Subcutaneous abdominal adipose tissue (tissue), 5 donors: ENCODE measurements at regions not wholly inside any gene's neighbourhood (a gene's known extent, or its start where the extent isn't known, plus 50 kb on each side); places are given as distances from the start of the nearest gene placed in this dataset.

Experiments
- H3K27ac ChIP-seq: one replicate; pipeline ENCODE4 v1.7.0; 2013; ENCODE audit warnings: low read depth, mild to moderate bottlenecking, inconsistent platforms, low read length, moderate library complexity
- H3K27me3 ChIP-seq, 5 donors: one replicate each; pipeline ENCODE4 v1.7.0; 2013; ENCODE audit warnings: low read length in 5 of 5, inconsistent platforms in 1 of 5; ENCODE audit not compliant: control insufficient read depth in 5 of 5, insufficient read depth in 4 of 5
- H3K36me3 ChIP-seq, 5 donors: one replicate each; pipeline ENCODE4 v1.7.0; 2013; ENCODE audit warnings: low read length in 5 of 5; ENCODE audit not compliant: control insufficient read depth in 5 of 5, insufficient read depth in 5 of 5
- H3K4me1 ChIP-seq, 5 donors: one replicate each; pipeline ENCODE4 v1.7.0; 2013; ENCODE audit warnings: low read length in 5 of 5, mild to moderate bottlenecking in 3 of 5, moderate library complexity in 1 of 5; ENCODE audit not compliant: control insufficient read depth in 5 of 5, insufficient read depth in 5 of 5
- H3K4me3 ChIP-seq, 5 donors: one replicate each; pipeline ENCODE4 v1.7.0; 2013; ENCODE audit warnings: low read length in 5 of 5, low read depth in 1 of 5
- H3K9ac ChIP-seq, 5 donors: one replicate each; pipeline ENCODE4 v1.7.0; 2013; ENCODE audit warnings: low read length in 5 of 5, mild to moderate bottlenecking in 4 of 5, moderate library complexity in 3 of 5
- H3K9me3 ChIP-seq, 5 donors: one replicate each; pipeline ENCODE4 v1.7.0; 2013; ENCODE audit warnings: low read length in 5 of 5; ENCODE audit not compliant: control insufficient read depth in 5 of 5
- donor health status: healthy.
- donor health status: healthy.
- donor health status: healthy.
- donor health status: healthy.
- donor health status: healthy.

- H3K27ac ChIP-seq, result peak overlapping the region; percentile 75
- no peaks in the 10 kb centered on the region for H3K36me3 ChIP-seq
- H3K27me3 ChIP-seq, result no peaks in the 10 kb centered on the region
- H3K9ac ChIP-seq, result peak overlapping the region in 4 of 5 donors; percentile 14 to 48 (median 32)
- peaks cover 0 to 44% (median 17%) of the 10 kb centered on the region in 5 donors for H3K4me1 ChIP-seq
- H3K4me3 ChIP-seq, result peak overlapping the region; percentile 6 to 47 (median 42)
- H3K9me3 ChIP-seq, result no peaks in the 10 kb centered on the region
These were observed 65.6 kb upstream of the MBNL1 start for GRCh38 chr3:152202976-152203626.

- H3K36me3 ChIP-seq, result no peaks in the 10 kb centered on the region
- H3K27ac ChIP-seq, result peak overlapping the region; percentile 75
- H3K9me3 ChIP-seq, result no peaks in the 10 kb centered on the region
- peak overlapping the region in 4 of 5 donors; percentile 14 to 77 (median 44) for H3K9ac ChIP-seq
- H3K4me3 ChIP-seq, result peak overlapping the region; percentile 6 to 54 (median 42)
- peaks cover 0 to 41% (median 14%) of the 10 kb centered on the region in 5 donors for H3K4me1 ChIP-seq
- no peaks in the 10 kb centered on the region for H3K27me3 ChIP-seq
These were observed 65.1 kb upstream of the MBNL1 start for GRCh38 chr3:152203652-152204051.

- H3K27ac ChIP-seq, result peak overlapping the region; percentile 75
- H3K36me3 ChIP-seq, result no peaks in the 10 kb centered on the region
- H3K9ac ChIP-seq, result peak overlapping the region in 2 of 5 donors; percentile 50 to 77
- no peaks in the 10 kb centered on the region for H3K27me3 ChIP-seq
- H3K9me3 ChIP-seq, result no peaks in the 10 kb centered on the region
- peaks cover 0 to 37% (median 14%) of the 10 kb centered on the region in 5 donors for H3K4me1 ChIP-seq
- H3K4me3 ChIP-seq, result peak overlapping the region in 3 of 5 donors; percentile 28 to 54 (median 47)
These were observed 64.5 kb upstream of the MBNL1 start for GRCh38 chr3:152204218-152204617.

- H3K9ac ChIP-seq, result peak overlapping the region in 2 of 5 donors; percentile 28 to 59
- H3K27me3 ChIP-seq, result no peaks in the 10 kb centered on the region
- no peaks in the 10 kb centered on the region for H3K9me3 ChIP-seq
- no peak overlapping the region for H3K27ac ChIP-seq
- no peaks in the 10 kb centered on the region for H3K36me3 ChIP-seq
- H3K4me1 ChIP-seq, result peaks cover 0 to 29% (median 10%) of the 10 kb centered on the region in 5 donors
- peak overlapping the region; percentile 12 to 53 (median 31) for H3K4me3 ChIP-seq
These were observed 63.6 kb upstream of the MBNL1 start for GRCh38 chr3:152205097-152205593.

- Histone ChIP-seq H3K36me3 (no peaks in the 10 kb centered on the region), H3K9me3 (no peaks in the 10 kb centered on the region), H3K4me1 (peaks cover 0 to 22% (median 6%) of the 10 kb centered on the region in 5 donors), H3K9ac (no peak overlapping the region), H3K27ac (no peak overlapping the region), H3K27me3 (no peaks in the 10 kb centered on the region), H3K4me3 (no peak overlapping the region)
These were observed 62.4 kb upstream of the MBNL1 start for GRCh38 chr3:152206243-152206760.

GRCh38 chr3:152208439-152208838 is 60.3 kb upstream of the MBNL1 start:
- Histone ChIP-seq H3K4me1 (peaks cover 0 to 14% (median 5%) of the 10 kb centered on the region in 5 donors), H3K9me3 (no peaks in the 10 kb centered on the region), H3K4me3 (no peak overlapping the region), H3K36me3 (no peaks in the 10 kb centered on the region), H3K9ac (no peak overlapping the region), H3K27me3 (no peaks in the 10 kb centered on the region), H3K27ac (no peak overlapping the region)

GRCh38 chr3:152209060-152209459 is 59.7 kb upstream of the MBNL1 start:
- H3K27ac ChIP-seq, result no peak overlapping the region
- no peak overlapping the region for H3K4me3 ChIP-seq
- no peaks in the 10 kb centered on the region for H3K36me3 ChIP-seq
- H3K9me3 ChIP-seq, result no peaks in the 10 kb centered on the region
- peaks cover 0 to 16% (median 7%) of the 10 kb centered on the region in 5 donors for H3K4me1 ChIP-seq
- no peak overlapping the region for H3K9ac ChIP-seq
- H3K27me3 ChIP-seq, result no peaks in the 10 kb centered on the region

GRCh38 chr3:152209776-152210175 is 59.0 kb upstream of the MBNL1 start:
- H3K27me3 ChIP-seq, result no peaks in the 10 kb centered on the region
- no peaks in the 10 kb centered on the region for H3K36me3 ChIP-seq
- no peaks in the 10 kb centered on the region for H3K9me3 ChIP-seq
- no peak overlapping the region for H3K4me3 ChIP-seq
- no peak overlapping the region for H3K9ac ChIP-seq
- peaks cover 0 to 16% (median 4%) of the 10 kb centered on the region in 5 donors for H3K4me1 ChIP-seq
- no peak overlapping the region for H3K27ac ChIP-seq

GRCh38 chr3:152210697-152211096 is 58.0 kb upstream of the MBNL1 start:
- no peaks in the 10 kb centered on the region for H3K27me3 ChIP-seq
- H3K9ac ChIP-seq, result no peak overlapping the region
- no peak overlapping the region for H3K4me3 ChIP-seq
- H3K9me3 ChIP-seq, result no peaks in the 10 kb centered on the region
- H3K27ac ChIP-seq, result no peak overlapping the region
- no peaks in the 10 kb centered on the region for H3K36me3 ChIP-seq
- H3K4me1 ChIP-seq, result peaks cover 0 to 16% (median 4%) of the 10 kb centered on the region in 5 donors

GRCh38 chr3:152211655-152212054 is 57.1 kb upstream of the MBNL1 start:
- Histone ChIP-seq H3K36me3 (no peaks in the 10 kb centered on the region), H3K9me3 (no peaks in the 10 kb centered on the region), H3K27me3 (no peaks in the 10 kb centered on the region), H3K9ac (no peak overlapping the region), H3K27ac (no peak overlapping the region), H3K4me3 (no peak overlapping the region), H3K4me1 (peaks cover 0 to 16% (median 4%) of the 10 kb centered on the region in 5 donors)
